Heart right ventricle (tissue), 16 donors: ENCODE measurements at regions not wholly inside any gene's neighbourhood (a gene's known extent, or its start where the extent isn't known, plus 50 kb on each side); places are given as distances from the start of the nearest gene placed in this dataset.

Source experiments
- ATAC-seq, 8 donors: fragments of 200-7000 bp; cut with Tn5 transposase; one replicate each; pipeline ENCODE4 v1.9.1; 2020; ENCODE audit warnings: mild to moderate bottlenecking in 8 of 8, moderate library complexity in 8 of 8, moderate number of reproducible peaks in 1 of 8
- DNase-seq, 2 donors: peaks; one replicate each; pipeline ENCODE4 v3.0.0-alpha.2; 2020
- H3K27ac ChIP-seq, 10 donors: fragments of 200-600 bp; sonication (generic) in 2 of 10; one replicate each; pipeline versions ENCODE4 v1.5.0 to v1.8.0; 2020 to 2022; ENCODE audit warnings: mild to moderate bottlenecking in 3 of 10
- H3K27me3 ChIP-seq, 7 donors: fragments of 200-600 bp; one replicate each; pipeline ENCODE4 v1.8.0; 2021 to 2022; ENCODE audit warnings: mild to moderate bottlenecking in 2 of 7
- H3K36me3 ChIP-seq, 9 donors: fragments of 200-600 bp; sonication (generic) in 1 of 9; one replicate each; pipeline versions ENCODE4 v1.5.0 to v1.8.0; 2020 to 2022; ENCODE audit warnings: mild to moderate bottlenecking in 2 of 9
- H3K4me1 ChIP-seq, 9 donors: fragments of 200-600 bp; sonication (generic) in 1 of 9; one replicate each; pipeline versions ENCODE4 v1.5.0 to v1.8.0; 2020 to 2022; ENCODE audit warnings: mild to moderate bottlenecking in 4 of 9
- H3K4me3 ChIP-seq, 10 donors: fragments of 200-600 bp; sonication (generic) in 2 of 10; one replicate each; pipeline versions ENCODE4 v1.5.0 to v1.8.0; 2020 to 2022; ENCODE audit warnings: mild to moderate bottlenecking in 7 of 10, moderate library complexity in 2 of 10
- H3K9me3 ChIP-seq, 11 donors: fragments of 200-600 bp in 10 of 11; sonication (generic) in 2 of 11; one replicate each; pipeline versions ENCODE4 v1.5.0 to v1.8.0; 2013 to 2022; ENCODE audit warnings: mild to moderate bottlenecking in 2 of 11, control low read depth in 1 of 11, moderate library complexity in 1 of 11
- CTCF ChIP-seq, 9 donors: fragments of 200-600 bp; sonication (generic) in 2 of 9; IDR thresholded peaks; one replicate each; pipeline versions ENCODE4 v1.5.0 to v1.8.0; 2021 to 2022; ENCODE audit warnings: antibody characterized with exemption in 9 of 9, mild to moderate bottlenecking in 5 of 9, moderate library complexity in 1 of 9
- WGBS, 2 donors: extraction: QIAGEN DNeasy Blood & Tissue Kit; methylation state at CpG; one replicate each; pipeline ENCODE4 v1.1.7; 2013; ENCODE audit warnings: inconsistent platforms in 1 of 2; 5-methylcytosine and 5-hydroxymethylcytosine counted together
- intact Hi-C, 10 donors: fragments of 100-400 bp; cut with DNase I; formaldehyde crosslinking; loops; one replicate each; pipeline versions ENCODE4 v1.11.1 to v1.14.2; 2022
- donor health status: Arrhythmogenic right ventricular cardiomyopathy.
- donor health status: ischemic (EF 13 %, LVEDD 7.1; RV severe dilation, severe dysfunction).
- donor health status: healthy with polysubstance abuse.
- donor health status: DM: no; HTN: yes; CAD: no.
- donor health status: DM: no; HTN: no; CAD: no.
- donor health status: ischemic (EF 25% LVEDD 6.9; RV normal size, moderate dysfunction).
- donor health status: ischemic (EF 25% LVEDD 5.7; RV mildly dilated, moderate dysfunction).
- donor health status: healthy.
- donor health status: DM: yes; HTN: yes; CAD: no.
- donor health status: Ischemic cardiomyopathy.
- donor health status: ischemic (EF 35%, LVEDD 5.7; RV mildly dilated, moderate dysfunction).
- donor health status: nonischemic (EF 11% LVEDD 7.7; RV severe dilation, severe dysfunction).
- donor health status: DM: yes; HTN: yes; CAD: no.
- donor health status: PGD.
- donor health status: ischemic (EF 29% LVEDD 5.4; RV normal size, mild dysfunction).
- donor health status: nonischemic (EF 23%, LVEDD 6.1; RV moderate dilation, normal function).

- Histone ChIP-seq H3K27ac (no peak overlapping the region), H3K4me1 (no peaks in the 10 kb centered on the region), H3K9me3 (peaks cover 0 to 32% (median 0%) of the 10 kb centered on the region in 11 donors), H3K36me3 (no peaks in the 10 kb centered on the region), H3K27me3 (no peaks in the 10 kb centered on the region), H3K4me3 (no peak overlapping the region)
- intact Hi-C loops, result no loop called here
- no peak for DNase-seq
- TF ChIP-seq CTCF (IDR thresholded peaks at IDR 0.05), result no peak
- 73 to 76% methylated on average over 3 of the region's 3 CpGs for WGBS, 2 donors
- ATAC-seq, result no peak
Measured at GRCh38 chr3:162332344-162332743, 835.7 kb downstream of the OTOL1 start.

- intact Hi-C loops, result no loop called here
- 78 to 82% methylated on average over 3 of the region's 3 CpGs for WGBS, 2 donors
- Histone ChIP-seq H3K36me3 (no peaks in the 10 kb centered on the region), H3K4me1 (no peaks in the 10 kb centered on the region), H3K4me3 (no peak overlapping the region), H3K9me3 (peaks cover 0 to 32% (median 0%) of the 10 kb centered on the region in 11 donors), H3K27ac (no peak overlapping the region), H3K27me3 (no peaks in the 10 kb centered on the region)
- TF ChIP-seq CTCF (IDR thresholded peaks at IDR 0.05), result no peak
- DNase-seq (no peak), ATAC-seq (no peak)
Measured at GRCh38 chr3:162334537-162334936, 837.9 kb downstream of the OTOL1 start.

GRCh38 chr3:162337630-162338029 is 841.0 kb downstream of the OTOL1 start:
- Histone ChIP-seq H3K36me3 (no peaks in the 10 kb centered on the region), H3K27ac (no peak overlapping the region), H3K4me1 (no peaks in the 10 kb centered on the region), H3K4me3 (no peak overlapping the region), H3K9me3 (peaks cover 0 to 25% (median 0%) of the 10 kb centered on the region in 11 donors), H3K27me3 (no peaks in the 10 kb centered on the region)
- intact Hi-C loops, result no loop called here
- ATAC-seq (no peak), DNase-seq (no peak)
- no peak for TF ChIP-seq CTCF (IDR thresholded peaks at IDR 0.05)
- WGBS, 2 donors, result 84 to 85% methylated on average over 1 of the region's 1 CpG

GRCh38 chr3:162338514-162338913 is 841.9 kb downstream of the OTOL1 start:
- no peaks in the 10 kb centered on the region for H3K4me1 ChIP-seq
- no peaks in the 10 kb centered on the region for H3K27me3 ChIP-seq
- H3K9me3 ChIP-seq, result peaks cover 0 to 25% (median 0%) of the 10 kb centered on the region in 11 donors
- TF ChIP-seq CTCF (IDR thresholded peaks at IDR 0.05), result no peak
- ATAC-seq (no peak), DNase-seq (no peak)
- no peaks in the 10 kb centered on the region for H3K36me3 ChIP-seq
- intact Hi-C loops, result no loop called here
- no peak overlapping the region for H3K27ac ChIP-seq
- H3K4me3 ChIP-seq, result no peak overlapping the region

- intact Hi-C loops, result no loop called here
- no peaks in the 10 kb centered on the region for H3K36me3 ChIP-seq
- H3K4me1 ChIP-seq, result no peaks in the 10 kb centered on the region
- no peak overlapping the region for H3K4me3 ChIP-seq
- H3K27me3 ChIP-seq, result no peaks in the 10 kb centered on the region
- WGBS, 2 donors, result 31 to 52% methylated on average over 2 of the region's 2 CpGs
- DNase-seq, result no peak
- ATAC-seq, result no peak
- H3K27ac ChIP-seq, result no peak overlapping the region
- H3K9me3 ChIP-seq, result no peaks in the 10 kb centered on the region
- TF ChIP-seq CTCF (IDR thresholded peaks at IDR 0.05), result no peak
Measured at GRCh38 chr3:162348912-162349311, 852.3 kb downstream of the OTOL1 start.
